ENCODE measurements at regions not wholly inside any gene's neighbourhood (a gene's known extent, or its start where the extent isn't known, plus 50 kb on each side); places are given as distances from the start of the nearest gene placed in this dataset.

DNA sequence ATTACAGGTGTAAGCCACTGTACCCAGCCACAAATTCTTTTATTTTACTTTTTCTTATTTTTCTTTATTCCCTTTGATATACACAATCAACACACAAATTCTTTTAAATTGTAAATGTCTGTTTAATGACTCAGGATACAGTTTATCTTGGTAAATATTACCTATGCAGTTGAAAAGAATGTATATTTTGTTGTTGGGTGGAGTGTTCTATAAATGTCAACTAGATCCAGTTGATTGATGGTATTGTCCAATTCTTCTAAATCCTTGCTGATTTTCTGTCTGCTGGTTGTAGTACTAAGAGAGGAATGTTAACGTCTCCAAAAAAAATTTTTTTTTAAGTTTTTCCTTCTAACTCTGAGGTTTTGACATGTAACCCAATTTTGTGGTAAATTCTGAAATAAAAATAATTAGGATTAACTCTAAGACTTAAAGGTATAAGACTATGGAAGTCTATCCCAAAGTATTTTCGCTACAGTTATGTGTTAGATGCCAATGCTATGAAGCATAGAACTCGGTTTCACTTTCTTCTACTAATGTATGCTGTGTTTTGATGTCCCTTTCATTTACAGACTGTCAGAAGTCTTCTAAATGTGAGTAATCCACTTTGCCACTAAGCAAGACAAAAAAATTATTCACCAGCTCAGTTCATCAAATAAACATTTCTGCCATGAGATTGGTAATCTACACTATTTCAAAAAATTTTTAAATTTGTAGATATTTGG is 720.2 kb upstream of the C9orf72 start:
- Histone ChIP-seq H3K79me1 (ENCODE audit: low read depth, low read length) (no peaks in the 10 kb centered on the region), H3K4me3 (ENCODE audit: extremely low read depth in 1 of 4, insufficient read depth in 2 of 4, low read depth in 3 of 4, low read length in 4 of 4) (no peak overlapping the region), H3K4me2 (ENCODE audit: insufficient read depth in 1 of 2, low read depth in 2 of 2, low read length in 2 of 2) (no peak overlapping the region), H3K27ac (ENCODE audit: low read depth, low read length) (no peak overlapping the region), H3K79me2 (ENCODE audit: control insufficient read depth in 1 of 2, insufficient read depth in 2 of 2, low read length in 2 of 2) (no peaks in the 10 kb centered on the region), H2BK120ac (replicated peaks; ENCODE audit: low read depth, low read length) (no peak overlapping the region), H2BK15ac (ENCODE audit: low read length) (no peak overlapping the region), H3K4me1 (replicated peaks in 1 of 4; ENCODE audit: control insufficient read depth in 3 of 4, insufficient read depth in 4 of 4, low read length in 3 of 4) (no peaks in the 10 kb centered on the region), H3K18ac (ENCODE audit: extremely low read depth, low read length) (no peak overlapping the region), H3K36me3 (ENCODE audit: control insufficient read depth in 2 of 4, insufficient read depth in 4 of 4, low read length in 3 of 4) (no peaks in the 10 kb centered on the region), H3K4ac (replicated peaks; ENCODE audit: insufficient read length, low read depth, low read length) (no peak overlapping the region), H3K27me3 (replicated peaks in 1 of 4; ENCODE audit: control insufficient read depth in 3 of 4, extremely low read depth in 1 of 4, insufficient read depth in 3 of 4, low read length in 3 of 4) (no peaks in the 10 kb centered on the region), H2BK20ac (ENCODE audit: low read length) (no peak overlapping the region), H4K8ac (ENCODE audit: extremely low read depth, insufficient read depth, low read length) (no peak overlapping the region), H3K23ac (ENCODE audit: insufficient read length) (no peak overlapping the region), H4K5ac (ENCODE audit: insufficient read length, low read depth, low read length) (no peak overlapping the region), H2AFZ (ENCODE audit: low read length) (no peak overlapping the region), H3K14ac (ENCODE audit: insufficient read length) (no peak overlapping the region), H3K9ac (replicated peaks in 1 of 4; ENCODE audit: extremely low read depth in 1 of 4, low read depth in 3 of 4, low read length in 3 of 4) (no peak overlapping the region), H3K23me2 (ENCODE audit: low read depth, low read length) (no peaks in the 10 kb centered on the region), H3K56ac (replicated peaks; ENCODE audit: insufficient read length, low read depth, low read length) (no peak overlapping the region), H2BK5ac (ENCODE audit: low read depth, low read length) (no peak overlapping the region), H4K91ac (replicated peaks; ENCODE audit: insufficient read length, low read length) (no peak overlapping the region), H2AK5ac (ENCODE audit: low read depth, low read length) (no peak overlapping the region), H2BK12ac (ENCODE audit: low read depth, low read length) (no peak overlapping the region), H4K20me1 (replicated peaks in 1 of 2; ENCODE audit: control insufficient read depth in 1 of 2, insufficient read depth in 2 of 2, low read length in 2 of 2) (no peaks in the 10 kb centered on the region), H3K9me3 (ENCODE audit: insufficient read depth in 2 of 2, low read depth in 1 of 2, low read length in 1 of 2) (peaks cover 8% of the 10 kb centered on the region in 2 experiments; a peak in 3 of 4 replicates)
- FAIRE-seq (no peak), DNase-seq (ENCODE audit: low read depth in 1 of 2, low spot score in 2 of 2) (no peak)
- POLR2A ChIA-PET (ENCODE audit: partially characterized antibody) = no interaction called here
- TF ChIP-seq ZNF274 (IDR thresholded peaks at IDR 0.05; ENCODE audit: borderline replicate concordance, extremely low read depth, low read length) (no peak), SP1 (IDR thresholded peaks at IDR 0.05; ENCODE audit: low read depth, low read length) (no peak)
- CTCF ChIA-PET (ENCODE audit: partially characterized antibody) = interaction anchor here (0.6 kb wide), 1 partner anchor 16 kb away, joined by 3 read pairs; no protein-coding TSS in a partner anchor
- 94% methylated on average over 3 of the region's 3 CpGs; no CpG with 5 or more reads in 1 of the 2 experiments for WGBS, 2 experiments (ENCODE audit: extremely low coverage in 1 of 2, insufficient coverage in 1 of 2, insufficient read length in 1 of 2, insufficient replicate concordance in 2 of 2, low coverage in 1 of 2, low lambda C conversion rate in 2 of 2, missing lambda C conversion rate in 1 of 2)
